Choroid plexus epithelial cell (primary cell): ENCODE measurements at regions not wholly inside any gene's neighbourhood (a gene's known extent, or its start where the extent isn't known, plus 50 kb on each side); places are given as distances from the start of the nearest gene placed in this dataset.

Source experiments
- DNase-seq: peaks from one replicate; pipeline ENCODE4 v3.0.0-alpha.2; 2010; ENCODE audit warnings: low read depth
- H3K4me3 ChIP-seq: 2 replicates; pipeline ENCODE4 v1.5.1; 2011; ENCODE audit warnings: low read depth, mild to moderate bottlenecking, control low read depth, low read length, moderate library complexity
- CTCF ChIP-seq: conservative IDR thresholded peaks from 2 replicates; pipeline ENCODE4 v1.5.1; 2011; ENCODE audit warnings: low read depth, mild to moderate bottlenecking, control low read depth, inconsistent platforms, low read length, moderate library complexity

DNA sequence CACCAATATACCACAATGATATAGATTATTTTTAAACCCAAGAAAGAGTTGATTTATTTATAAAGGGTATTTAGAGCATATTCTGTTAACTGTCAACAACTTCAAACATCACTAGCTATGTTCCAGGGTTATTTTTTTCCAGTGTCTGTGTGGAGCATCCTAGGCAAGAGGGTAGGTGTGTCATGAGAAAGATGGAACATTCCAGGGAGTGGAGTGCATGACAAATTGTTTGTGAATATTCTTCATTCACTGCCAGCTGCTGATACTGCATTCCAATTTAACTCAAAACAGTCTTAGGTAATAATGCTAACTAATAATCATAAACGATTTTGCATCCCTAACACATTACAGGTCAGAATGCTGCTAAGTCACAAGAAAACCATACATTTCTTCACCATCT is 148.7 kb upstream of the RASGEF1B start:
- TF ChIP-seq CTCF = no peak
- no peak for DNase-seq

DNA sequence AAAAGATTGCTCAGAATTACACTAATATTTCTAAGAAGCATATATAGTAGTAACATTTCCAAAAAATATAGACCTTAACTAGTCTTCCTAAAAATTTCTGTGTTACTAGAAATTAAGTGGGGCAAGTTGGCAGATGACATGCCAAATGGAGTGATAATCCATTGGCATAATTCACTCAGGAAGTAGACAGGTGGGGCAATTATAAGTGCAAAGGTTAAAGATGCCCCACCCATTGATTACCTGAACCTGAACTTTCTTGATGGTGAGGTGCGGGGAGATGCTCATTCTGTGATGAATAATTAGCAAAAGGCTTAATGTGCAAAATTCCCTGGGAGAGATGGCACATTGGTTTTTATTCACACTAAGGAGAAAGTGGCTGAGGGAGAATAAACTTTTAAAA is 145.8 kb upstream of the RASGEF1B start:
- no peak overlapping the region for H3K4me3 ChIP-seq
- TF ChIP-seq CTCF = no peak
- DNase-seq = no peak

More for the DNA sequence above, 148.7 kb upstream of the RASGEF1B start:
- no peak overlapping the region for H3K4me3 ChIP-seq

DNA sequence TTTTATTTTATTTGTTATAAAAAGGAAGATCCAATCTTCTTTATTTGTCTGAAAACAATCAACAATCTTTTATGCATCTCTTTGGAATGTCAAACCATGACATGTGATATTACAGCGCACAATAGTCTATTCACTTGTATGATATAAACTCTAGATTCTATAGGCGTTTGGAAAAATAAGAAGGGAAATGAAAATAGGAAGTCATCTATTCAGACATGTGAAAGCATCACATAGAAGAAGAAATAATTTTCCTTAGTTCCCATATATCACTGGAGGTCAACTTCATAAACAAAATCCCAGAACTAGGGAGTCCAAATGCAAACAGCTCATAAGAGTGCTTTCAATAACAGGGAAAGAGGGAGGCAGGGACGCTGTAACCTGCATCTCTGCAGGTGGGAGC is 139.5 kb upstream of the RASGEF1B start:
- no peak for DNase-seq
- no peak for TF ChIP-seq CTCF
- no peak overlapping the region for H3K4me3 ChIP-seq

DNA sequence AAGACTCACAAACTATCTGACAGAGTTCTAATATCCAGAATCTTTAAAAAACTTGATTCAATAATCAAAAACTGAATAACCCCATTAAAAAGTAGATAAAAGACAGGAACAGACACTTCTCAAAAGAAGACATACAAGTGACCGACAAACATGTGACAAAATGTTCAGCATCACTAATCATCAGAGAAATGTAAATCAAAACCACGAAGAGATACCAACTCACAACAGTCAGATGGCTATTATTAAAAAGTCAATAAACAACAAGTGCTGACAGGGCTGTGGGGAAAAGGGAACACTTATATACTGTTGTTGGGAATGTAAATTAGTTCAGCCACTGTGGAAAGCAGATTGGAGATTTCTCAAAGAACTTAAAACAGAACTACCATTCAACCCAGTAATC is 138.1 kb upstream of the RASGEF1B start:
- no peak for TF ChIP-seq CTCF
- no peak overlapping the region for H3K4me3 ChIP-seq
- no peak for DNase-seq

DNA sequence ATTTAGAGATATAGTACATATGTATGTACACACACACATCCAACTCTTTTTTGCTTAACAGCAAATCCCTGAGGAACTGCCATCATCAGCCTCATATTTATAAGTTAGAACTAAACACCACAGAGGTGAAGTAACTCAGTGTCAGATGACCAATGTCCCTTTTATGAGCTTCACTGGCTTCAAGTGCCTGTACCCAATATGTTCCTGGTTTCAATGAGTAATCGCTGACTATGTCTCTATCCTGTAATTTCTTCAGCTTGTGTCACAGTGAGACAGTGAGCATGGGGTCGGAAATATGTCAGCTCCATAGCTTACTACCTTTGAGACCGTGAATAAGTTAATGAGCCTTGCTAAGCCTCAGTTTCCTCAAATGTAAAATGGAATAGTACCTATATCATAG is 136.2 kb upstream of the RASGEF1B start:
- no peak overlapping the region for H3K4me3 ChIP-seq
- no peak for TF ChIP-seq CTCF
- no peak for DNase-seq

DNA sequence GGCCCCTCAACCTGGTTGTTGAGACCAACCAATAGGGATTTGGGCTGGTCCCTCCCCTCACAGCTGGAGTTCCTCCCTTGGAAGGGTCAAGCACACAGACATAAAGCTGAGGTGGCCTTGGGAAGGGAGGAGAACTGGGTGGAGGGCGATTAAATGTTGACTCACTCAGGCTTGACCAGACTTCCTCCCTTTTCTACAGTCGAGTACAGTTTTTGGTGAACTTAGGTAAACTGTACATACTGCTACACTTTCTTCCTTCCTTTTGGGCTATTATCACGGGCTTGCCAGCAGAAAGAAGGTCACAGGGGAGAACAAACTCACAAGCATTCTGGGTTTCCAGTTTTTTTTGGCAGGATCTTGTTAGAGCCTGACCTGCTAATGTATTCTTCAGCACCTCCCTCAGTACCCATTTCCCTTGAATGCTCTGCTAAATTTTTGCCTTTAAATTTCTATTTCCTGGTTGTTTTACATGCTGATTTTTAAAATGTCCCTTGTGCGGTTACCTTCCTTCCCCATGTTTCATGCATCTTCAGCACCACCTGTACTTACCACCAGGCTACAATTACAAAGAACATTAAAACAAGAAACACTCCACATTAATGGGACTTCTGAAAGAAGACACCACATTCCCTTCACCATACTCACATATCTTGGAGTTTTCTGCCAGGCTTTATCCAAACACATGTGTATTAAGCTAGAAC is 135.2 kb upstream of the RASGEF1B start:
- no peak overlapping the region for H3K4me3 ChIP-seq
- DNase-seq = peak; percentile 15
- no peak for TF ChIP-seq CTCF

DNA sequence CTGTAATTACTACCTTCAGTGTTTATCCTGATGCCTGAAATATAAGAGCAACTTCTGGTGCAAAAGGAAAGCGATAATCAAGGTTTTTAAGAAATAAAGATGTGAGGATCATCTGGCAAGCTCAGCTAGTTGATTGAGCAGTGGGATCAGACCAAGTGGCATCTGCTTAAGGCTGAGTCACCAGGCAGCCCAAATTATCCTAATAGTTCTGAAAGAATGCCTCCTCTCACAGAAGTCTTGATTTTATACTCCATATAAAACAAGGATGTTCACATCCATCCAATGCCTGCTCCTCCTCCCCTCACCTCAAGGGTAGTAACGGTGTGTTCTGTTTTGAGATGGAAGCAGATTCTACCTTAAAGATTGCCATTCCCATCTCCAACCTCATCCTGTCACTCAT is 134.5 kb upstream of the RASGEF1B start:
- TF ChIP-seq CTCF = no peak
- DNase-seq = no peak
- H3K4me3 ChIP-seq = no peak overlapping the region
